Upper lobe of left lung (tissue), 6 donors: ENCODE measurements at regions not wholly inside any gene's neighbourhood (a gene's known extent, or its start where the extent isn't known, plus 50 kb on each side); places are given as distances from the start of the nearest gene placed in this dataset.

ENCODE experiments used
- ATAC-seq, 2 donors: fragments of 200-7000 bp; cut with Tn5 transposase; one replicate each; pipeline ENCODE4 v1.9.1; 2022; ENCODE audit warnings: mild to moderate bottlenecking in 2 of 2, moderate library complexity in 2 of 2; ENCODE audit not compliant: low FRiP score in 2 of 2
- DNase-seq, 2 donors: peaks; one replicate each; pipeline ENCODE4 v3.0.0-alpha.2; 2019 to 2020
- H3K27ac ChIP-seq, 4 donors: fragments of 200-600 bp; sonication (generic); one replicate each; pipeline ENCODE4 v1.5.1; 2016 to 2019
- H3K27me3 ChIP-seq, 4 donors: fragments of 200-600 bp; sonication (generic); one replicate each; pipeline ENCODE4 v1.5.1; 2017 to 2019
- H3K36me3 ChIP-seq, 4 donors: fragments of 200-600 bp; sonication (generic); one replicate each; pipeline ENCODE4 v1.5.1; 2016 to 2019
- H3K4me1 ChIP-seq, 4 donors: fragments of 200-600 bp; sonication (generic); one replicate each; pipeline ENCODE4 v1.5.1; 2018 to 2019
- H3K4me3 ChIP-seq, 4 donors: fragments of 200-600 bp; sonication (generic); one replicate each; pipeline ENCODE4 v1.5.1; 2017 to 2019; ENCODE audit warnings: mild to moderate bottlenecking in 2 of 4, moderate library complexity in 1 of 4
- H3K9me3 ChIP-seq, 4 donors: fragments of 200-600 bp; sonication (generic); one replicate each; pipeline ENCODE4 v1.5.1; 2018 to 2019
- EP300 ChIP-seq, 4 donors: sonication (generic); formaldehyde crosslinking; IDR thresholded peaks; one replicate each; pipeline ENCODE4 v1.5.1; 2017; ENCODE audit warnings: antibody characterized with exemption in 4 of 4, control low read depth in 2 of 4
- POLR2A ChIP-seq, 4 donors: fragments of 450-650 bp; IDR thresholded peaks; one replicate each; pipeline ENCODE4 v1.5.1; 2016 to 2017; ENCODE audit warnings: antibody characterized with exemption in 4 of 4, mild to moderate bottlenecking in 2 of 4
- POLR2AphosphoS5 ChIP-seq, 2 donors: sonication (generic); formaldehyde crosslinking; IDR thresholded peaks; one replicate each; pipeline ENCODE4 v1.5.1; 2017; ENCODE audit warnings: antibody characterized with exemption in 2 of 2
- WGBS, 2 donors: methylation state at CpG; one replicate each; pipeline ENCODE4 v1.1.5; 2017 to 2018; 5-methylcytosine and 5-hydroxymethylcytosine counted together
- TF ChIP-seq, protein P1 (sequence below), 6 experiments: fragments of 450-650 bp in 4 of 6; fragments of 200-600 bp in 2 of 6; sonication (generic) in 2 of 6; IDR thresholded peaks; one replicate each; pipeline ENCODE4 v1.5.1; 2016 to 2019; ENCODE audit warnings: antibody characterized with exemption in 6 of 6
- donor health status: DM: no; HTN: no; CAD: no; lungs with moderate emphysema.
- donor health status: DM: no; HTN: yes; CAD: no; lungs with severe emphysema.

DNA sequence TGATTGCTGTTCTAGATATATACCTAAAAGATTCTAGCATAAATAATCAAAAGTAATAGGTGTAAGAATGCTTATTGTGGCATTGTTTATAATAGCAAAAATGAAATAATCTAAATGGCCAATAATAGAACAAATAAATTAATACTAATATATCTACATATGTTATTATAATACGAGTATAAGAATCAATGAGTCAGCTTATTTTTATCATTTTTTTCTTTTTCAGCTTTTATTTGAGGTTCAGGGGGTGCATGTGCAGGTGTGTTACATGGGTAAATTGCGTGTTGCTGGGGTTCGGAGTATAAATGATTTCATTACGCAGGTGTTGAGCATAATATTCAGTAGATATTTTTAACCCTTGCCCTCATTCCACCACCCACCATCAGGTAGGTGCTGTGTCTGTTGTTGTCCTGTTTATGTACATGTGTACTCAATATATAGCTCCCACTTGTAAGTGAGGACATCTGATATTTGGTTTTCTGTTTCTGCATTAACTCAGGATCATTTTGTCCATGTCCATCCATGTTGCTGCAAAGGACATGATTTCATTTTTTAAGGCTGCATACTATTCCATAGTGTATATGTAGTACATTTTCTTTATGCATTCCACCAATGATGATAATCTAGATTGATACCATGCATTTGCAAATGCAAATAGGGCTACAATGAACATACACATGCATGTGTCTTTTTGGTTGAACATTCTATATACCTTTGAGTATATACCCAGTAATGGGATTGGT is 122.2 kb upstream of the GMNC start:
- WGBS, 2 donors, result 80 to 84% methylated on average over 4 of the region's 4 CpGs
- no peak for ATAC-seq
- TF ChIP-seq EP300 (IDR thresholded peaks at IDR 0.05) (no peak), POLR2A (IDR thresholded peaks at IDR 0.05) (no peak), POLR2AphosphoS5 (IDR thresholded peaks at IDR 0.05) (no peak)
- TF ChIP-seq, protein P1, sequence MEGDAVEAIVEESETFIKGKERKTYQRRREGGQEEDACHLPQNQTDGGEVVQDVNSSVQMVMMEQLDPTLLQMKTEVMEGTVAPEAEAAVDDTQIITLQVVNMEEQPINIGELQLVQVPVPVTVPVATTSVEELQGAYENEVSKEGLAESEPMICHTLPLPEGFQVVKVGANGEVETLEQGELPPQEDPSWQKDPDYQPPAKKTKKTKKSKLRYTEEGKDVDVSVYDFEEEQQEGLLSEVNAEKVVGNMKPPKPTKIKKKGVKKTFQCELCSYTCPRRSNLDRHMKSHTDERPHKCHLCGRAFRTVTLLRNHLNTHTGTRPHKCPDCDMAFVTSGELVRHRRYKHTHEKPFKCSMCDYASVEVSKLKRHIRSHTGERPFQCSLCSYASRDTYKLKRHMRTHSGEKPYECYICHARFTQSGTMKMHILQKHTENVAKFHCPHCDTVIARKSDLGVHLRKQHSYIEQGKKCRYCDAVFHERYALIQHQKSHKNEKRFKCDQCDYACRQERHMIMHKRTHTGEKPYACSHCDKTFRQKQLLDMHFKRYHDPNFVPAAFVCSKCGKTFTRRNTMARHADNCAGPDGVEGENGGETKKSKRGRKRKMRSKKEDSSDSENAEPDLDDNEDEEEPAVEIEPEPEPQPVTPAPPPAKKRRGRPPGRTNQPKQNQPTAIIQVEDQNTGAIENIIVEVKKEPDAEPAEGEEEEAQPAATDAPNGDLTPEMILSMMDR (IDR thresholded peaks at IDR 0.05), result no peak
- no peaks in the 10 kb centered on the region for H3K36me3 ChIP-seq
- H3K27me3 ChIP-seq, result no peaks in the 10 kb centered on the region
- peaks cover 0 to 12% (median 3%) of the 10 kb centered on the region in 4 donors for H3K9me3 ChIP-seq
- DNase-seq, result no peak
- H3K4me3 ChIP-seq, result no peak overlapping the region
- no peaks in the 10 kb centered on the region for H3K4me1 ChIP-seq
- no peak overlapping the region for H3K27ac ChIP-seq

DNA sequence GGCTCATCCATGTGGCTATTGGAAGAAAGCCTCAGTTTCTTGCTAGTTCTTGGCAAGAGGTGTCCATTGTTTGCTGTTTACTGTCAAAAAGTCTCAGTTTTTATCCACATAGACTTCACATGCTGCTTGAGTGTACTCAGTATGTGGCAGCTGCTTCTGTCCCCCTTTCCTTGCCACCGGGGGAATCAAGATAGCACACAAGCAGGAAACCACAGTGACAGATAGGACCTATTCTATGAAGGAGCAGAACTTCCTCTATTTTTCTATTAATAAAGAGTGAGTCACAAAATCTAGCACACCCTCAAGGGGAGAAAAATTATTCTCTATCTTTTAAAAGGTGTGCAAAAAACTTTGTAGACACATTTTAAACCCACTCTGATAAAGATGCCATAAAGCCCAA is 121.4 kb upstream of the GMNC start:
- Histone ChIP-seq H3K27ac (no peak overlapping the region), H3K4me3 (no peak overlapping the region), H3K36me3 (no peaks in the 10 kb centered on the region), H3K9me3 (peaks cover 0 to 12% (median 3%) of the 10 kb centered on the region in 4 donors), H3K4me1 (no peaks in the 10 kb centered on the region), H3K27me3 (no peaks in the 10 kb centered on the region)
- DNase-seq, result no peak
- WGBS, 2 donors, result 33 to 36% methylated on average over 1 of the region's 1 CpG
- TF ChIP-seq POLR2A (IDR thresholded peaks at IDR 0.05) (no peak), EP300 (IDR thresholded peaks at IDR 0.05) (no peak), POLR2AphosphoS5 (IDR thresholded peaks at IDR 0.05) (no peak)
- TF ChIP-seq, protein P1 (IDR thresholded peaks at IDR 0.05), result no peak
- no peak for ATAC-seq

DNA sequence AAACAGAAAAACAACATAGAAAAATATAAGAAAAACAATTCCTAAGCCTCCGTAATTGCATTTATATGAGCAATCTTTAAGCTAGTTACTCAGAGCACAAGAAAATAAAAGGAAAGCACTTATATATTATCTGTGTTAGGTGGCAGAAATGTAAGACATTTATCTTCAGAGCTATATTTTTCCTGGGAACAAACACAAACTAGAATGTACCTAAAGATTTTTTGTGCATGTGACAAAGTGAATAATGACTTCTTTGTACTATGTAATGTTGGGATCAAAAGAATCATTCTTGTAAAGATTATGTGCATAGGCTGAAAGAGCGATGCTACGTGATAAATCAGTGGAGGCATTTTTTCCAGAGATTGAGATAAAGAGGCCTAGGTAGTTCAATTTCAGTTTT is 111.3 kb upstream of the GMNC start:
- 79 to 88% methylated on average over 3 of the region's 3 CpGs for WGBS, 2 donors
- no peaks in the 10 kb centered on the region for H3K27me3 ChIP-seq
- H3K36me3 ChIP-seq, result no peaks in the 10 kb centered on the region
- TF ChIP-seq, protein P1 (IDR thresholded peaks at IDR 0.05), result no peak
- no peak for TF ChIP-seq POLR2A (IDR thresholded peaks at IDR 0.05)
- no peak for TF ChIP-seq EP300 (IDR thresholded peaks at IDR 0.05)
- no peak for TF ChIP-seq POLR2AphosphoS5 (IDR thresholded peaks at IDR 0.05)
- ATAC-seq (no peak), DNase-seq (no peak)
- H3K27ac ChIP-seq, result no peak overlapping the region
- H3K4me3 ChIP-seq, result no peak overlapping the region
- H3K9me3 ChIP-seq, result no peaks in the 10 kb centered on the region
- H3K4me1 ChIP-seq, result no peaks in the 10 kb centered on the region

DNA sequence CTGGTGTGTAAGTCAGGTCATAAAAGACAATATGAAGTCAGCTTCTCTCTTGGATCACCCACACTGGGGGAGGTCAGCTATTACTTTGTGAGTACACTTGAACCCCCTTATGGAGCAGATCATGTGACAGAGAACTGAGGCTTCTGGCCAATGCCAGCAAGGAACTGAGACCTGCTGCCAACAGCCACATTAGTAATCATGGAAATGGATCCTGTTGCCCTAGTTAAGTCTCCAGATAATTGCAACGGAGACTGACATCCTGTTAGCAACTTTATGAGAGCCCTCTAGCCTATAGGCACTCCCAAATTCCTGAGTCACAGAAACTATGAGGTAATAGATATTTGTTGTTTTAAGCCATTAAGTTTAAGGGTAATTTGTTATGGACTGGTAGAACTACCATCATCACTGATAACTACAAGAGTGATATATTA is 110.4 kb upstream of the GMNC start:
- TF ChIP-seq, protein P1 (IDR thresholded peaks at IDR 0.05), result no peak
- Histone ChIP-seq H3K27ac (no peak overlapping the region), H3K4me3 (no peak overlapping the region), H3K36me3 (no peaks in the 10 kb centered on the region), H3K4me1 (no peaks in the 10 kb centered on the region), H3K9me3 (no peaks in the 10 kb centered on the region), H3K27me3 (no peaks in the 10 kb centered on the region)
- DNase-seq (no peak), ATAC-seq (no peak)
- WGBS, 2 donors, result 19 to 38% methylated on average over 1 of the region's 1 CpG

GRCh38 chr3:190972196-190972595 is 109.7 kb upstream of the GMNC start:
- Histone ChIP-seq H3K27ac (no peak overlapping the region), H3K4me1 (no peaks in the 10 kb centered on the region), H3K27me3 (no peaks in the 10 kb centered on the region), H3K9me3 (no peaks in the 10 kb centered on the region), H3K4me3 (no peak overlapping the region), H3K36me3 (no peaks in the 10 kb centered on the region)
- WGBS, 2 donors, result 72 to 77% methylated on average over 5 of the region's 5 CpGs
- TF ChIP-seq POLR2AphosphoS5 (IDR thresholded peaks at IDR 0.05) (no peak), POLR2A (IDR thresholded peaks at IDR 0.05) (no peak), EP300 (IDR thresholded peaks at IDR 0.05) (no peak)
- TF ChIP-seq, protein P1 (IDR thresholded peaks at IDR 0.05), result no peak
- no peak for ATAC-seq
- DNase-seq, result no peak
